Liver (tissue), 8 donors: ENCODE measurements at regions not wholly inside any gene's neighbourhood (a gene's known extent, or its start where the extent isn't known, plus 50 kb on each side); places are given as distances from the start of the nearest gene placed in this dataset.

Source experiments
- DNase-seq: peaks from one replicate; pipeline ENCODE4 v3.0.0-alpha.2; 2017; ENCODE audit warnings: low spot score
- H3K27ac ChIP-seq, 2 donors: one replicate each; pipeline ENCODE4 v1.7.0; 2013; ENCODE audit warnings: inconsistent platforms in 2 of 2, low read length in 2 of 2, control low read depth in 1 of 2, low read depth in 1 of 2, mild to moderate bottlenecking in 1 of 2
- H3K27me3 ChIP-seq, 4 donors: one replicate each; pipeline versions ENCODE4 v1.6.1 to v1.7.0; 2013; ENCODE audit warnings: low read length in 3 of 4, inconsistent platforms in 1 of 4, mild to moderate bottlenecking in 1 of 4, moderate library complexity in 1 of 4; ENCODE audit not compliant: control insufficient read depth in 4 of 4, insufficient read depth in 4 of 4
- H3K36me3 ChIP-seq, 4 donors: one replicate each; pipeline versions ENCODE4 v1.6.1 to v1.7.0; 2013; ENCODE audit warnings: low read length in 3 of 4, mild to moderate bottlenecking in 3 of 4, low read depth in 1 of 4, moderate library complexity in 1 of 4; ENCODE audit not compliant: control insufficient read depth in 4 of 4, insufficient read depth in 3 of 4
- H3K4me1 ChIP-seq, 4 donors: one replicate each; pipeline versions ENCODE4 v1.6.1 to v1.7.0; 2013; ENCODE audit warnings: low read length in 3 of 4, mild to moderate bottlenecking in 3 of 4, moderate library complexity in 1 of 4; ENCODE audit not compliant: control insufficient read depth in 4 of 4, insufficient read depth in 4 of 4
- H3K4me3 ChIP-seq, 3 donors: one replicate each; pipeline versions ENCODE4 v1.6.1 to v1.7.0; 2013; ENCODE audit warnings: low read length in 3 of 3, control low read depth in 1 of 3, low read depth in 1 of 3, mild to moderate bottlenecking in 1 of 3
- H3K9ac ChIP-seq, 2 donors: one replicate each; pipeline ENCODE4 v1.7.0; 2013; ENCODE audit warnings: low read length in 2 of 2, mild to moderate bottlenecking in 2 of 2, moderate library complexity in 2 of 2, control low read depth in 1 of 2, low read depth in 1 of 2
- H3K9me3 ChIP-seq, 4 donors: one replicate each; pipeline versions ENCODE4 v1.6.1 to v1.7.0; 2013; ENCODE audit warnings: low read length in 3 of 4; ENCODE audit not compliant: control insufficient read depth in 4 of 4
- ATF3 ChIP-seq: IDR thresholded peaks from 2 replicates; pipeline ENCODE4 v1.6.1; 2016; ENCODE audit warnings: antibody characterized with exemption
- CTCF ChIP-seq: fragments of 150-350 bp; IDR thresholded peaks from 2 replicates; pipeline ENCODE4 v1.5.1; 2017; ENCODE audit warnings: improper control_type of control experiment, low read depth, low read length; ENCODE audit not compliant: missing input control
- EGR1 ChIP-seq, 2 donors: IDR thresholded peaks; 2 replicates each; pipeline ENCODE4 v1.6.1; 2016 to 2018; ENCODE audit warnings: antibody characterized with exemption in 2 of 2, low read depth in 2 of 2
- FOXA1 ChIP-seq: IDR thresholded peaks from 2 replicates; pipeline ENCODE4 v1.6.1; 2016; ENCODE audit warnings: antibody characterized with exemption
- FOXA2 ChIP-seq: IDR thresholded peaks from 2 replicates; pipeline ENCODE4 v1.6.1; 2016; ENCODE audit warnings: antibody characterized with exemption
- GABPA ChIP-seq, 2 donors: IDR thresholded peaks in 1 of 2; conservative IDR thresholded peaks in 1 of 2; 2 replicates each; pipeline ENCODE4 v1.6.1; 2016; ENCODE audit warnings: antibody characterized with exemption in 2 of 2, mild to moderate bottlenecking in 1 of 2, moderate library complexity in 1 of 2
- HNF4A ChIP-seq, 2 donors: conservative IDR thresholded peaks; 2 replicates each; pipeline ENCODE4 v1.6.1; 2016; ENCODE audit warnings: antibody characterized with exemption in 2 of 2, mild to moderate bottlenecking in 2 of 2
- HNF4G ChIP-seq: IDR thresholded peaks from 2 replicates; pipeline ENCODE4 v1.6.1; 2016; ENCODE audit warnings: antibody characterized with exemption
- JUND ChIP-seq, 2 donors: IDR thresholded peaks; 2 replicates each; pipeline ENCODE4 v1.6.1; 2016; ENCODE audit warnings: antibody characterized with exemption in 2 of 2
- MAX ChIP-seq: IDR thresholded peaks from 2 replicates; pipeline ENCODE4 v1.6.1; 2016; ENCODE audit warnings: antibody characterized with exemption
- NR2F2 ChIP-seq: IDR thresholded peaks from 2 replicates; pipeline ENCODE4 v1.6.1; 2016; ENCODE audit warnings: antibody characterized with exemption
- RAD21 ChIP-seq, 2 donors: IDR thresholded peaks; 2 replicates each; pipeline ENCODE4 v1.6.1; 2016; ENCODE audit warnings: antibody characterized with exemption in 2 of 2, mild to moderate bottlenecking in 2 of 2
- RXRA ChIP-seq, 2 donors: IDR thresholded peaks; 2 replicates each; pipeline ENCODE4 v1.6.1; 2017 to 2018; ENCODE audit warnings: antibody characterized with exemption in 2 of 2, mild to moderate bottlenecking in 1 of 2
- SP1 ChIP-seq: IDR thresholded peaks from 2 replicates; pipeline ENCODE4 v1.6.1; 2018; ENCODE audit warnings: antibody characterized with exemption, mild to moderate bottlenecking
- TAF1 ChIP-seq: conservative IDR thresholded peaks from 2 replicates; pipeline ENCODE4 v1.6.1; 2016; ENCODE audit warnings: antibody characterized with exemption, mild to moderate bottlenecking
- YY1 ChIP-seq: IDR thresholded peaks from 2 replicates; pipeline ENCODE4 v1.6.1; 2016; ENCODE audit warnings: antibody characterized with exemption, mild to moderate bottlenecking
- ZBTB33 ChIP-seq: IDR thresholded peaks from 2 replicates; pipeline ENCODE4 v1.6.1; 2016; ENCODE audit warnings: antibody characterized with exemption
- WGBS: extraction: QIAGEN DNeasy Blood & Tissue Kit; methylation state at CpG from one replicate; pipeline ENCODE4 v1.1.7; 2013; 5-methylcytosine and 5-hydroxymethylcytosine counted together
- TF ChIP-seq, protein P1 (sequence below): IDR thresholded peaks from 2 replicates; pipeline ENCODE4 v1.6.1; 2016; ENCODE audit warnings: antibody characterized with exemption, mild to moderate bottlenecking
- donor health status: healthy.
- donor health status: healthy.
- donor health status: healthy.
- donor health status: healthy.
- donor health status: healthy.

DNA sequence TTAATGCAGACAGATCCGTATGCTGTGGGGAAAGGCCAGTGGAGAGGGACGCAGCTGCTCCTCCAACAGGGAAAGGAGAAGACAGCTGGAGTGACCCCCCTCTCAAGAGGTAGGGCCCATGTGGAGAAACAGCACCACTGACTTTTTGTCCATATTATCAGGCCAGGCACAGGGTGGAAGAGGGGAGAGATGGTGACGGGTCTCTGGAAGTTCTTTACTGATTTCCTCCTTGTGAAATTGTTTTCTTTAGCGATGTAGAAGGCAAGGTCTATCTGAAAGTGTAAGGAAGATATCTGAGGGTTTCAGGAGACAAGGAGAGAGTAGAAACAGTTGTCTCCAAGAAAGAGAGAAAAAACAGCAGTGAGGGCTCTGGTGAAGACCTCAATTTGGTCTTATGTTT lies 338.8 kb downstream of the VPS13C start:
- H3K9me3 ChIP-seq, result no peaks in the 10 kb centered on the region
- TF ChIP-seq FOXA1 (no peak), EGR1 (IDR thresholded peaks at IDR 0.05; ENCODE audit: low read depth in 2 of 2) (no peak), RAD21 (IDR thresholded peaks at IDR 0.05) (no peak), GABPA (IDR thresholded peaks at IDR 0.05 in 1 of 2, conservative IDR thresholded peaks at IDR 0.05 in 1 of 2) (no peak), FOXA2 (no peak), ATF3 (no peak), NR2F2 (no peak), ZBTB33 (no peak), JUND (IDR thresholded peaks at IDR 0.05) (no peak), CTCF (no peak), TAF1 (no peak), HNF4A (conservative IDR thresholded peaks at IDR 0.05) (no peak), RXRA (IDR thresholded peaks at IDR 0.05) (no peak), YY1 (no peak), HNF4G (no peak), SP1 (no peak), MAX (no peak)
- TF ChIP-seq, protein P1, sequence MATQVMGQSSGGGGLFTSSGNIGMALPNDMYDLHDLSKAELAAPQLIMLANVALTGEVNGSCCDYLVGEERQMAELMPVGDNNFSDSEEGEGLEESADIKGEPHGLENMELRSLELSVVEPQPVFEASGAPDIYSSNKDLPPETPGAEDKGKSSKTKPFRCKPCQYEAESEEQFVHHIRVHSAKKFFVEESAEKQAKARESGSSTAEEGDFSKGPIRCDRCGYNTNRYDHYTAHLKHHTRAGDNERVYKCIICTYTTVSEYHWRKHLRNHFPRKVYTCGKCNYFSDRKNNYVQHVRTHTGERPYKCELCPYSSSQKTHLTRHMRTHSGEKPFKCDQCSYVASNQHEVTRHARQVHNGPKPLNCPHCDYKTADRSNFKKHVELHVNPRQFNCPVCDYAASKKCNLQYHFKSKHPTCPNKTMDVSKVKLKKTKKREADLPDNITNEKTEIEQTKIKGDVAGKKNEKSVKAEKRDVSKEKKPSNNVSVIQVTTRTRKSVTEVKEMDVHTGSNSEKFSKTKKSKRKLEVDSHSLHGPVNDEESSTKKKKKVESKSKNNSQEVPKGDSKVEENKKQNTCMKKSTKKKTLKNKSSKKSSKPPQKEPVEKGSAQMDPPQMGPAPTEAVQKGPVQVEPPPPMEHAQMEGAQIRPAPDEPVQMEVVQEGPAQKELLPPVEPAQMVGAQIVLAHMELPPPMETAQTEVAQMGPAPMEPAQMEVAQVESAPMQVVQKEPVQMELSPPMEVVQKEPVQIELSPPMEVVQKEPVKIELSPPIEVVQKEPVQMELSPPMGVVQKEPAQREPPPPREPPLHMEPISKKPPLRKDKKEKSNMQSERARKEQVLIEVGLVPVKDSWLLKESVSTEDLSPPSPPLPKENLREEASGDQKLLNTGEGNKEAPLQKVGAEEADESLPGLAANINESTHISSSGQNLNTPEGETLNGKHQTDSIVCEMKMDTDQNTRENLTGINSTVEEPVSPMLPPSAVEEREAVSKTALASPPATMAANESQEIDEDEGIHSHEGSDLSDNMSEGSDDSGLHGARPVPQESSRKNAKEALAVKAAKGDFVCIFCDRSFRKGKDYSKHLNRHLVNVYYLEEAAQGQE, result no peak
- H3K4me1 ChIP-seq, result no peaks in the 10 kb centered on the region
- H3K27me3 ChIP-seq, result no peaks in the 10 kb centered on the region
- H3K9ac ChIP-seq, result no peak overlapping the region
- H3K36me3 ChIP-seq, result no peaks in the 10 kb centered on the region
- no peak for DNase-seq
- no peak overlapping the region for H3K4me3 ChIP-seq
- H3K27ac ChIP-seq, result no peak overlapping the region
- WGBS, result 90% methylated on average over 4 of the region's 4 CpGs
